H9 (cell line): ENCODE measurements at regions not wholly inside any gene's neighbourhood (a gene's known extent, or its start where the extent isn't known, plus 50 kb on each side); places are given as distances from the start of the nearest gene placed in this dataset.
A peak's percentile ranks its signal among the peaks of the same experiment; 100 is the strongest.

Experiments used
- DNase-seq: peaks from one replicate; pipeline ENCODE4 v3.0.0-alpha.2; 2017
- H2AFZ ChIP-seq: one replicate; pipeline ENCODE4 v1.6.1; 2013; ENCODE audit warnings: mild to moderate bottlenecking, low read length, control low read depth, moderate library complexity
- H2AK5ac ChIP-seq: 2 replicates; pipeline ENCODE4 v1.6.1; 2013; ENCODE audit warnings: low read length, control low read depth, mixed read lengths; ENCODE audit not compliant: insufficient read length
- H2BK120ac ChIP-seq: one replicate; pipeline ENCODE4 v1.6.1; 2013; ENCODE audit warnings: low read depth, mild to moderate bottlenecking, low read length, control low read depth, inconsistent platforms; ENCODE audit not compliant: poor library complexity, severe bottlenecking
- H2BK12ac ChIP-seq: 2 replicates; pipeline ENCODE4 v1.6.1; 2013; ENCODE audit warnings: low read length, control low read depth, mixed read lengths, low read depth; ENCODE audit not compliant: insufficient read length
- H2BK15ac ChIP-seq: 2 replicates; pipeline ENCODE4 v1.6.1; 2013; ENCODE audit warnings: low read depth, low read length, control low read depth
- H2BK20ac ChIP-seq: one replicate; pipeline ENCODE4 v1.6.1; 2013; ENCODE audit warnings: low read depth, mild to moderate bottlenecking, low read length, control low read depth, inconsistent platforms; ENCODE audit not compliant: poor library complexity, severe bottlenecking
- H2BK5ac ChIP-seq: 2 replicates; pipeline ENCODE4 v1.6.1; 2013; ENCODE audit warnings: low read length, control low read depth, mixed read lengths; ENCODE audit not compliant: insufficient read length
- H3K14ac ChIP-seq: 2 replicates; pipeline ENCODE4 v1.6.1; 2013; ENCODE audit warnings: low read length, control low read depth; ENCODE audit not compliant: insufficient read depth
- H3K18ac ChIP-seq: 2 replicates; pipeline ENCODE4 v1.6.1; 2013; ENCODE audit warnings: low read depth, mild to moderate bottlenecking, mixed read lengths, low read length, control low read depth; ENCODE audit not compliant: insufficient read length
- H3K23ac ChIP-seq: 2 replicates; pipeline ENCODE4 v1.6.1; 2013; ENCODE audit warnings: low read length, control low read depth, mixed read lengths, low read depth; ENCODE audit not compliant: insufficient read length
- H3K23me2 ChIP-seq: 2 replicates; pipeline ENCODE4 v1.6.1; 2013; ENCODE audit warnings: low read depth, mild to moderate bottlenecking, mixed read lengths, low read length, control low read depth; ENCODE audit not compliant: insufficient read length, poor library complexity, severe bottlenecking
- H3K27ac ChIP-seq: 2 replicates; pipeline ENCODE4 v1.5.1; 2013; ENCODE audit warnings: low read length, control low read depth, mixed read lengths, low read depth; ENCODE audit not compliant: insufficient read length
- H3K27me3 ChIP-seq: 2 replicates; pipeline ENCODE4 v1.6.1; 2013; ENCODE audit warnings: low read length, control low read depth, inconsistent platforms; ENCODE audit not compliant: insufficient read depth
- H3K4ac ChIP-seq: 2 replicates; pipeline ENCODE4 v1.6.1; 2013; ENCODE audit warnings: low read depth, mild to moderate bottlenecking, control low read depth, inconsistent platforms, low read length, moderate library complexity
- H3K4me1 ChIP-seq: 2 replicates; pipeline ENCODE4 v1.6.1; 2013; ENCODE audit warnings: low read length, control low read depth, inconsistent platforms; ENCODE audit not compliant: insufficient read depth
- H3K4me2 ChIP-seq: 2 replicates; pipeline ENCODE4 v1.6.1; 2013; ENCODE audit warnings: low read length, control low read depth, mixed read lengths; ENCODE audit not compliant: insufficient read length, insufficient read depth
- H3K56ac ChIP-seq: 2 replicates; pipeline ENCODE4 v1.6.1; 2013; ENCODE audit warnings: low read depth, mild to moderate bottlenecking, mixed read lengths, low read length, control low read depth; ENCODE audit not compliant: insufficient read length
- H3K79me1 ChIP-seq: 2 replicates; pipeline ENCODE4 v1.6.1; 2013; ENCODE audit warnings: low read depth, mild to moderate bottlenecking, moderate library complexity, low read length, control low read depth, inconsistent platforms; ENCODE audit not compliant: insufficient read depth, poor library complexity, severe bottlenecking
- H3K79me2 ChIP-seq: 2 replicates; pipeline ENCODE4 v1.6.1; 2013; ENCODE audit warnings: low read length, control low read depth, inconsistent platforms; ENCODE audit not compliant: insufficient read depth
- H3K9ac ChIP-seq: 2 replicates; pipeline ENCODE4 v1.6.1; 2013; ENCODE audit warnings: low read length, control low read depth, mixed read lengths; ENCODE audit not compliant: insufficient read length; ENCODE audit errors: extremely low read depth
- H3K9me3 ChIP-seq: one replicate; pipeline ENCODE4 v1.6.1; 2013; ENCODE audit warnings: low read depth, low read length, inconsistent platforms; ENCODE audit not compliant: control insufficient read depth
- H3T11ph ChIP-seq: one replicate; pipeline ENCODE4 v1.6.1; 2013; ENCODE audit warnings: mild to moderate bottlenecking, low read length, control low read depth, inconsistent platforms
- H4K20me1 ChIP-seq: one replicate; pipeline ENCODE4 v1.6.1; 2013; ENCODE audit not compliant: control insufficient read depth, insufficient read length, insufficient read depth
- H4K5ac ChIP-seq: 2 replicates; pipeline ENCODE4 v1.6.1; 2013; ENCODE audit warnings: low read depth, mild to moderate bottlenecking, mixed read lengths, low read length, control low read depth; ENCODE audit not compliant: insufficient read length
- H4K8ac ChIP-seq: replicated peaks from 2 replicates; pipeline ENCODE4 v1.6.1; 2013; ENCODE audit warnings: low read length, control low read depth, mixed read lengths, low read depth; ENCODE audit not compliant: insufficient read length
- H4K91ac ChIP-seq: 2 replicates; pipeline ENCODE4 v1.6.1; 2013; ENCODE audit warnings: low read depth, mild to moderate bottlenecking, moderate library complexity, mixed read lengths, low read length, control low read depth; ENCODE audit not compliant: insufficient read length
- H3K27ac Mint-ChIP-seq, 3 experiments: 2 replicates in 2 of 3; 3 replicates in 1 of 3; pipeline ENCODE4 v1.8.0; 2020 to 2021; ENCODE audit warnings: mixed read lengths in 3 of 3, mild to moderate bottlenecking in 1 of 3, moderate library complexity in 1 of 3
- H3K27me3 Mint-ChIP-seq: 2 replicates; pipeline ENCODE4 v1.8.0; 2021; ENCODE audit warnings: low read depth, mild to moderate bottlenecking, moderate library complexity, mixed read lengths
- H3K36me3 Mint-ChIP-seq, 3 experiments: 2 replicates in 2 of 3; 3 replicates in 1 of 3; pipeline ENCODE4 v1.8.0; 2020 to 2021; ENCODE audit warnings: low read depth in 3 of 3, mixed read lengths in 3 of 3; ENCODE audit not compliant: insufficient read depth in 1 of 3
- H3K4me1 Mint-ChIP-seq, 2 experiments: 2 replicates each; pipeline ENCODE4 v1.8.0; 2020; ENCODE audit warnings: mixed read lengths in 2 of 2
- H3K4me3 Mint-ChIP-seq, 2 experiments: 2 replicates in 1 of 2; 3 replicates in 1 of 2; pipeline ENCODE4 v1.8.0; 2020 to 2021; ENCODE audit warnings: mild to moderate bottlenecking in 2 of 2, mixed read lengths in 2 of 2, moderate library complexity in 1 of 2
- H3K9me3 Mint-ChIP-seq, 2 experiments: 2 replicates in 1 of 2; 3 replicates in 1 of 2; pipeline ENCODE4 v1.8.0; 2020; ENCODE audit warnings: mild to moderate bottlenecking in 2 of 2, mixed read lengths in 2 of 2, moderate library complexity in 1 of 2
- WGBS: extraction: QIAGEN DNeasy Blood & Tissue Kit; methylation state at CpG from one replicate; pipeline ENCODE4 v1.1.7; 2013; ENCODE audit warnings: missing lambda C conversion rate, low lambda C conversion rate, mixed read lengths; ENCODE audit not compliant: insufficient read length; ENCODE audit errors: extremely low coverage; 5-methylcytosine and 5-hydroxymethylcytosine counted together
- TF ChIP-seq, protein P1 (sequence below): fragments of 200-600 bp; sonication (generic); conservative IDR thresholded peaks from 3 replicates; pipeline ENCODE4 v1.8.0; 2021; ENCODE audit warnings: antibody characterized with exemption, mild to moderate bottlenecking

DNA sequence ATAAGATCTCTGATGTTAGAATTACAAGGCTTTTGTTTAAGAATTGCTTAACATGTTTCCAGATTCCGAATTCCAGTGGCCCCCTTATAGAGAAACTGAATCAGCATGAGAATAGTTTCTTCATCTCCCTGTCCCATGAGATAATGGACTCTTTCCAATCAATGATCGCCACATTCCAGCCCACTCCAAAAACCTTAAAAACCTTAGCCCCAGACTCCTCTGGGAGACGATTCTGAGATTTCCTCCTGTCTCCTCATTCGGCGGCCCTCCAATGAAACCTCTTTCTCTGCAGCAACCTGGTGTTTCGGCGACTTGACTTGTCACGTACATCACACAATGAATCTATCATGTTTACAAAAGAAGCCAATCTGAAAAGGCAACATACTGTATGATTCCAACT lies 197.1 kb upstream of the PSMD7 start:
- Mint-ChIP-seq H3K36me3 (peaks cover 0 to 18% (median 6%) of the 10 kb centered on the region in 3 experiments; a peak in 4 of 7 replicates), H3K4me3 (no peak overlapping the region), H3K9me3 (peaks cover 3 to 10% of the 10 kb centered on the region in 2 experiments), H3K27me3 (no peaks in the 10 kb centered on the region), H3K27ac (peak overlapping the region; percentile 9 to 94 (median 89); a peak in 6 of 7 replicates), H3K4me1 (peaks cover 61 to 66% of the 10 kb centered on the region in 2 experiments)
- no peak overlapping the region for H4K5ac ChIP-seq
- no peak overlapping the region for H2BK20ac ChIP-seq
- H2BK15ac ChIP-seq, result no peak overlapping the region
- H3K4me1 ChIP-seq, result peaks cover 14% of the 10 kb centered on the region; the same call in 1 of the 2 replicates
- no peak overlapping the region for H3K18ac ChIP-seq
- H3T11ph ChIP-seq, result no peak overlapping the region
- TF ChIP-seq, protein P1, sequence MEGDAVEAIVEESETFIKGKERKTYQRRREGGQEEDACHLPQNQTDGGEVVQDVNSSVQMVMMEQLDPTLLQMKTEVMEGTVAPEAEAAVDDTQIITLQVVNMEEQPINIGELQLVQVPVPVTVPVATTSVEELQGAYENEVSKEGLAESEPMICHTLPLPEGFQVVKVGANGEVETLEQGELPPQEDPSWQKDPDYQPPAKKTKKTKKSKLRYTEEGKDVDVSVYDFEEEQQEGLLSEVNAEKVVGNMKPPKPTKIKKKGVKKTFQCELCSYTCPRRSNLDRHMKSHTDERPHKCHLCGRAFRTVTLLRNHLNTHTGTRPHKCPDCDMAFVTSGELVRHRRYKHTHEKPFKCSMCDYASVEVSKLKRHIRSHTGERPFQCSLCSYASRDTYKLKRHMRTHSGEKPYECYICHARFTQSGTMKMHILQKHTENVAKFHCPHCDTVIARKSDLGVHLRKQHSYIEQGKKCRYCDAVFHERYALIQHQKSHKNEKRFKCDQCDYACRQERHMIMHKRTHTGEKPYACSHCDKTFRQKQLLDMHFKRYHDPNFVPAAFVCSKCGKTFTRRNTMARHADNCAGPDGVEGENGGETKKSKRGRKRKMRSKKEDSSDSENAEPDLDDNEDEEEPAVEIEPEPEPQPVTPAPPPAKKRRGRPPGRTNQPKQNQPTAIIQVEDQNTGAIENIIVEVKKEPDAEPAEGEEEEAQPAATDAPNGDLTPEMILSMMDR, result no peak
- no peaks in the 10 kb centered on the region for H3K27me3 ChIP-seq
- no peak overlapping the region for H3K4me2 ChIP-seq
- H3K27ac ChIP-seq, result peak overlapping the region; percentile 58
- no peak overlapping the region for H2BK12ac ChIP-seq
- no peak overlapping the region for H2AK5ac ChIP-seq
- no peak overlapping the region for H3K9ac ChIP-seq
- no peaks in the 10 kb centered on the region for H3K79me2 ChIP-seq
- no peaks in the 10 kb centered on the region for H3K79me1 ChIP-seq
- H3K4ac ChIP-seq, result no peak overlapping the region
- no peaks in the 10 kb centered on the region for H3K23me2 ChIP-seq
- no peak for DNase-seq
- H3K9me3 ChIP-seq, result no peaks in the 10 kb centered on the region
- no peak overlapping the region for H3K14ac ChIP-seq
- no peak overlapping the region for H2BK120ac ChIP-seq
- no peak overlapping the region for H4K8ac ChIP-seq
- no peak overlapping the region for H4K91ac ChIP-seq
- H3K23ac ChIP-seq, result no peak overlapping the region
- no peak overlapping the region for H2AFZ ChIP-seq
- WGBS, result no CpG with 5 or more reads among the region's 8 CpGs
- H3K56ac ChIP-seq, result no peak overlapping the region
- H2BK5ac ChIP-seq, result no peak overlapping the region
- no peaks in the 10 kb centered on the region for H4K20me1 ChIP-seq
